Astrocyte (in vitro differentiated cells and primary cell): ENCODE measurements at regions not wholly inside any gene's neighbourhood (a gene's known extent, or its start where the extent isn't known, plus 50 kb on each side); places are given as distances from the start of the nearest gene placed in this dataset.

Experiments used
- CTCF ChIP-seq: IDR thresholded peaks from 2 replicates; pipeline ENCODE4 v1.5.1; 2011; ENCODE audit warnings: low read depth, mild to moderate bottlenecking, inconsistent platforms, low read length, moderate library complexity; ENCODE audit not compliant: insufficient read depth
- EZH2 ChIP-seq: IDR thresholded peaks from 2 replicates; pipeline ENCODE4 v1.6.1; 2012; ENCODE audit warnings: mild to moderate bottlenecking, low read length, inconsistent platforms; ENCODE audit not compliant: insufficient read depth

GRCh38 chr2:2834105-2834504 lies 503.0 kb upstream of the MYT1L start:
- TF ChIP-seq CTCF (no peak), EZH2 (no peak)
